Immature natural killer cell (primary cell): ENCODE measurements at regions not wholly inside any gene's neighbourhood (a gene's known extent, or its start where the extent isn't known, plus 50 kb on each side); places are given as distances from the start of the nearest gene placed in this dataset.

Experiments
- DNase-seq, 3 donors: peaks; one replicate each; pipeline ENCODE4 v3.0.0; 2022; ENCODE audit warnings: mixed read lengths in 1 of 3
- H3K27ac Mint-ChIP-seq, 6 donors: one replicate each; pipeline ENCODE4 v1.8.0; 2020; ENCODE audit warnings: mixed read lengths in 6 of 6, mild to moderate bottlenecking in 5 of 6, inconsistent platforms in 4 of 6, moderate library complexity in 3 of 6
- H3K27me3 Mint-ChIP-seq, 3 donors: one replicate each; pipeline ENCODE4 v1.8.0; 2020 to 2021; ENCODE audit warnings: low read depth in 3 of 3, mild to moderate bottlenecking in 3 of 3, mixed read lengths in 3 of 3, moderate library complexity in 3 of 3, inconsistent platforms in 1 of 3
- H3K36me3 Mint-ChIP-seq, 3 donors: one replicate each; pipeline ENCODE4 v1.8.0; 2020; ENCODE audit warnings: mixed read lengths in 3 of 3, inconsistent platforms in 2 of 3, mild to moderate bottlenecking in 2 of 3
- H3K4me1 Mint-ChIP-seq, 2 donors: one replicate each; pipeline ENCODE4 v1.8.0; 2020; ENCODE audit warnings: inconsistent platforms in 2 of 2, mild to moderate bottlenecking in 2 of 2, mixed read lengths in 2 of 2, moderate library complexity in 1 of 2
- H3K4me3 Mint-ChIP-seq, 5 donors: one replicate each; pipeline ENCODE4 v1.8.0; 2020; ENCODE audit warnings: mild to moderate bottlenecking in 5 of 5, mixed read lengths in 5 of 5, inconsistent platforms in 3 of 5, moderate library complexity in 3 of 5
- H3K9me3 Mint-ChIP-seq, 6 donors: one replicate each; pipeline ENCODE4 v1.8.0; 2020; ENCODE audit warnings: mild to moderate bottlenecking in 6 of 6, mixed read lengths in 6 of 6, inconsistent platforms in 4 of 6, moderate library complexity in 3 of 6

DNA sequence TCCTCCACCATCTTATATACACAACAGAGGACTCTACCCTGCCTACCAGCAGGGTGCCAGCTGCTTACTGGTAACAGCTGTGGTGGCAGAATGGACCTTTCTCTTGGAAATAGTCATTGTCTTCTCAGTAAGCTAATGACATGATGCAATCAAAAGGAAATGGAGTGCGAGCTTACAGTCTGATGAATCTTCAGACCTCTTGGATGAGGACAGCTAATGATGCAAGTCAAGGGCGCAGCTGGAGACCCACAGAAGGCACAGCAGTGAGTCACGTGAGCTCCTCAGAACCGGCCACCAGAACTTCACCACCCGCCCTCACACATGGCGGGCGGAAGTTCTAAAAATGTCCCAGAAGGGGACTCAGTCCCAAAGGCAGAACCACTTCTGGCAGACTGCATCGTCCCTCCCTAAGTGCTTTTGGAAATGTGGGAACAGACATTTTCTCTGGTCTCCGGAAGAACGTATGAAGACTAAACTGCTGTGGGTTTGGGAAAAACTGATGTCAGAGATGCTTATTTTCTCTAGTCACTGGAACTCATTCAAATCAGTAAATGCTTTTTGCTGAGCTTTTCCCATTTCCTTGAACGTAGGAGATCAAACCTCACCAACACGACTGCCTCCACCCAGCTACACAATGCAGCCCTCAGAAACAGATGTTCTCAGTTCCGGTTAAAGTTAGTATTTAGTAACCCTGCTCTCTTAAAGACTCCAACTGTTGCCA, 96.4 kb downstream of the FAS start:
- no peak overlapping the region for H3K27ac Mint-ChIP-seq
- DNase-seq, result no peak
- H3K36me3 Mint-ChIP-seq, result no peaks in the 10 kb centered on the region
- no peak overlapping the region for H3K4me3 Mint-ChIP-seq
- peaks cover 0 to 3% (median 2%) of the 10 kb centered on the region in 3 donors for H3K27me3 Mint-ChIP-seq
- H3K4me1 Mint-ChIP-seq, result peaks cover 0 to 3% of the 10 kb centered on the region in 2 donors
- H3K9me3 Mint-ChIP-seq, result no peaks in the 10 kb centered on the region

DNA sequence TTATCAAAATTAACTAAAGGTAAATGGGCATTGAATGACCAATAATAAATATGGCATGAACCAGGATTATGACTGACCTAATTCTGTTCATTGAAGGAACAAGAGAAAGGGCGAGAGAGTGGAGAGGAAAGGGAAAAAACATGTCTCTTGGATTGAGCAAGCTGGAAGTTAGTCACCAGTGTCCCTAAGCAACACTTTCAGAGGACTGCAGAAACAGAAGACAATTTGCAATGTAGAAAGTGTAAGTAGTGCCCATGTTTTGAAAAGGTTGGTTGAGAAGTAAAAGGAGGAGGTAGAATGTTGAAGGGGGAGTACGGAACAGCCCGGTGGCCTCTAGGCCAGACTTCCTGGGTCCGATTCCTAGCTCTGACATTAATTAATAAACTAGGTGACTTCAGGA, 94.6 kb downstream of the FAS start:
- H3K27me3 Mint-ChIP-seq, result peaks cover 0 to 3% (median 2%) of the 10 kb centered on the region in 3 donors

DNA sequence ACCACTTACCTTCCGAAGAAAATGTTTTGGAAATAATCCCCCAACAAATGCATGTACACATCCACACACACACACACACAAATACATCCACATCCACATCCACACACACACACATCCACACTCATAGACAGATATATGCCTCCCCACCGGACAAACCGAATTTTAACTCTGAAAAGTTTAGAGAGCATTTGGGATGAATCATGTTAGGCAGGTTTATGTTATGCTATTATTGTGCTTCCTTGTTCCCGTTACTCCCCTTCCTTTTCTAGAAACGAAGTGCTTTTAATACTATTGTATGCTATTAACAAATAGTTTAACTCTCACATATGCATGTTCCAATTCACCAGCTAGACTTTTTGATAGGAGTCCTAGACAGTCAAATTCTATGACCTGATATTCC, 91.5 kb downstream of the FAS start:
- no peak overlapping the region for H3K27ac Mint-ChIP-seq
- no peak for DNase-seq
- H3K9me3 Mint-ChIP-seq, result no peaks in the 10 kb centered on the region
- H3K36me3 Mint-ChIP-seq, result no peaks in the 10 kb centered on the region
- no peak overlapping the region for H3K4me3 Mint-ChIP-seq
- H3K4me1 Mint-ChIP-seq, result peaks cover 0 to 3% of the 10 kb centered on the region in 2 donors
- H3K27me3 Mint-ChIP-seq, result peaks cover 0 to 6% (median 0%) of the 10 kb centered on the region in 3 donors

More for the DNA sequence above, 94.6 kb downstream of the FAS start:
- H3K27ac Mint-ChIP-seq, result no peak overlapping the region
- no peak for DNase-seq
- no peaks in the 10 kb centered on the region for H3K36me3 Mint-ChIP-seq
- no peak overlapping the region for H3K4me3 Mint-ChIP-seq
- no peaks in the 10 kb centered on the region for H3K9me3 Mint-ChIP-seq
- peaks cover 0 to 3% of the 10 kb centered on the region in 2 donors for H3K4me1 Mint-ChIP-seq

DNA sequence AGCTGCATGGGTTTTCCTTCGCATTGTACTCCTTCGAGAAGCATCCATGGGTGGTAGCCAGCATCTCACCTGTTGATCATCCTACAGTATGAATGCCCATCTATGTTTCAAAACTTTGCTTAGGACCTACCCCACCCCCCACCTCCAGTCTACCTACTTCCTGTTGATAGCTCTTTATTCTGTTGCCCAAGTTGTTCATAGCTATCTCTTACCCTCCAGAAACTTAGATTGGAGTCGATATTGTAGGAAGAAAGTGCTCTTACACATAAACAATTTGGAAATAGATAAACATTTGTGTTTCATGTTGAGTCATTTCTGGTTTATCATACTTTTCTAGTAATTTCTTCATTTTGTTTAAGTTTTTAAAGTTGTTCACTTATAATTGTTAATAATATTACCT, 90.1 kb downstream of the FAS start:
- Mint-ChIP-seq H3K27ac (no peak overlapping the region), H3K36me3 (no peaks in the 10 kb centered on the region), H3K27me3 (peaks cover 0 to 6% (median 2%) of the 10 kb centered on the region in 3 donors), H3K4me3 (no peak overlapping the region), H3K4me1 (peaks cover 0 to 3% of the 10 kb centered on the region in 2 donors), H3K9me3 (no peaks in the 10 kb centered on the region)
- no peak for DNase-seq

DNA sequence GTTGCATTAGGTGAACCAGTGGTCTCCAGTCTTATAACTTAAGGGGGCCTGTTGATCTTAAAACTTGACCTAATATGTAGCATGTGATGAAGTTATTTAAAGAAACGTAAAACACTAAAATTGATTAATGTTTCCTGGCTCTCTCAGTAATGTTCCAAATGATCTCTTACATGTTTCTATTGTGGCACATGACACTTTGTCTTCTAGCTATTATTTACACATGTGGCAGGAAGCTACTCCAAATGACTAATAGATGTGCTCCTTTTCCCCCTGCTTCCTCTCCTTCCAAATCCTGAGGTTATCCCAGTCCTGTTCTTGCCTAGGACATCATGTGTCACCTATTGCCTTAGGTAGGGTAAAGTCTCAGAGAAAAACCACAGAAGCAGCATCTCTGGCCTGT, 89.4 kb downstream of the FAS start:
- no peaks in the 10 kb centered on the region for H3K9me3 Mint-ChIP-seq
- H3K4me3 Mint-ChIP-seq, result no peak overlapping the region
- H3K27ac Mint-ChIP-seq, result no peak overlapping the region
- H3K36me3 Mint-ChIP-seq, result no peaks in the 10 kb centered on the region
- peaks cover 0 to 3% of the 10 kb centered on the region in 2 donors for H3K4me1 Mint-ChIP-seq
- H3K27me3 Mint-ChIP-seq, result peaks cover 0 to 6% (median 2%) of the 10 kb centered on the region in 3 donors
- DNase-seq, result no peak

DNA sequence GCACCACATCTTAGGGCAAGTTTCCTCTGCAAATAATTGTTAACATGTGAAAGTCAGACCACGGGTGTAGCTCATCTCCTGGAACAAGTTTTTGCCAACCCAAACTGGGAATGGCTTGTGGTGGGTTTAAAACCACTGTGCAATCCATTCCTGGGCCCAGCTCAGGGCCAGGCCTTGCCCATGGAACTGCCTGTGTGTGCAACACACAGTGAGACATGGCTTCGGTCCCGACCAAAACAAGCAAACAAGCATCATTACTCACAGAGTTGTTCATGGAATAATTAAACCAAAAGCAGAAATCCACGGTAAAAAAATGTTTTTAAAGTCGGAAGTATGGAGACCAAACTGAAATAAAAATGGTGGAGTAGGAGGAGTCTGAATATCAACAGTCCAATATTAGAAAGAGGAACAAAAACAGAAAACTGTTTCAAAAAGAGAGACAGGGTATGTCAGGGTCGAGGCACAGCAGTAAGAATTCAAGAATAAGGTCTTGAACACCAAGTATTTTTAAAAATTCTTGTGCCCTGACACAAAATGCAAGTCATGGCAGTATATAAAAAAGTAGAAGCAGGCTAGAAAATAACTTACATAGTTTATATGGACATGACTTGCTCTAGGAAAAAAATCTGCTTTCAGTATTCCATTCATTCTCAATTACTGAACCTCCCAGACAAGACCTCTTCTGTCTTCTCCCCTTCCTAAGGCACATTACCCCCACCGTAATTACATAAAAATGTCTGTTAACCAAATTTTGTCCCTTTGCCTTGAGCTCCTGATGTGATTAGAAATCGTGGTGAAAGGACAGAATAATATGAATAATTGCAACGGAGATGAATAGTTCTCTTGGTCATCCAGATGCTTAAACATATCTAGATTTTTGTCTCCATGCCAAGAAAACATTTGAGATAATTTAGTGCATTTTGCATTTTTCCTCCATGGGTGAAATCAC, 88.4 kb downstream of the FAS start:
- Mint-ChIP-seq H3K9me3 (no peaks in the 10 kb centered on the region), H3K27ac (no peak overlapping the region), H3K27me3 (peaks cover 0 to 6% (median 4%) of the 10 kb centered on the region in 3 donors), H3K4me1 (peaks cover 0 to 3% of the 10 kb centered on the region in 2 donors), H3K36me3 (no peaks in the 10 kb centered on the region), H3K4me3 (no peak overlapping the region)
- DNase-seq, result no peak

DNA sequence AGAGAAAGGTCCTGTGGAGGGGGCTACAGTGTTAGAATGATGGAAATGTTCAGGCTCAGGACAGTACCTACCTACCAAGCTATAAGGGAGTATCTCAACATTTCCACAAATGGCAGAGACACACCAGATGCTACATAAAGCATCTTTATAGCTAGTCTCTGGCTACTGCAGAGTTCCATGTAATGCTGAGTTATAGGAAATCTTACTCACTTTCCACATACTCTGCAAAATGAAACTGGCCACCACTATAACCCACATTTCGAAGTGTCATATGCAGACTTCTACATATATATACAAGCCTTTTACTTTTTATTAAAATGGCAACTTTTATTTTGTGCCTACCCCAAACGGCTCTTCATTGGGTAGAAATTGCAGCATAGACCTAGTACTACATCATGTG, 85.5 kb downstream of the FAS start:
- no peaks in the 10 kb centered on the region for H3K9me3 Mint-ChIP-seq
- no peaks in the 10 kb centered on the region for H3K4me1 Mint-ChIP-seq
- DNase-seq, result no peak
- H3K27ac Mint-ChIP-seq, result no peak overlapping the region
- no peaks in the 10 kb centered on the region for H3K36me3 Mint-ChIP-seq
- H3K4me3 Mint-ChIP-seq, result no peak overlapping the region
- peaks cover 0 to 4% (median 3%) of the 10 kb centered on the region in 3 donors for H3K27me3 Mint-ChIP-seq

DNA sequence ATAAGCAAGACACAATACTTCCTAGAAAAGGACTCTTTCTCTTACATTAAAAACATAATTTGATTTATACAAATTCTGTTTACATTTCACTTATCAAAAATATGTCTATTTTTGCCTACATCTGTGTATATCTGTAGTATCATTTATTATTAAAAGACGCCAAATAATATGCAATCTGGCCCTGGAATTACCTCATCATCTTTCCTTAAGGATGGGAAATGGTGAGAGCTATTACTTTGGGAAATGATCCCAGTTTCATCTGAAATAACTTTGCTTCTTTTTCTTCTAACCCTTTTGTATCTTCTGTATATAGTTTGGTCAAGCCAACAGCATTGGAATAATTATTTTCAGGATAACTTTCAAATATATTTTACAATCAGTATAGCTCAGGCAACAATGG, 85.0 kb downstream of the FAS start:
- no peak for DNase-seq
- Mint-ChIP-seq H3K27ac (no peak overlapping the region), H3K9me3 (no peaks in the 10 kb centered on the region), H3K4me3 (no peak overlapping the region), H3K27me3 (peaks cover 0 to 4% (median 3%) of the 10 kb centered on the region in 3 donors), H3K4me1 (no peaks in the 10 kb centered on the region), H3K36me3 (no peaks in the 10 kb centered on the region)

DNA sequence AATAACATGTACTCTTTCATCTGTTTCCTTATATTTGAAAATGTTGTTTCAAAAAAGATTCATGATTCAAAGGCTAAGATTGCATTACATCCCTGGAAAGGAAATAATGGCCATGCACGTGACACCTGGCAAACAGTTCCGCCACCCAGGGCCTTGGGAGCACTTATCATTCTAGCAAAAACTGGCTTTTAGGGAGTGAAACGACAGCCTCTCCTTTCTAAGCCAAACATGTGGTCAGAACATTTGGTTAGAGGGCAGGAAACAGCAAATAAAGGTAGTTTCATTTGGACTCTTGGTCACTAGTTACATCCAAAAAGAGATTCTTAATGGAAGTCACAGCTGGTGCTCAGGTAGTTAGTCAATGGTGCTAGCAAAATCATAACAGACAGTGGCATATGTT, 83.5 kb downstream of the FAS start:
- DNase-seq, result no peak
- no peak overlapping the region for H3K4me3 Mint-ChIP-seq
- H3K36me3 Mint-ChIP-seq, result no peaks in the 10 kb centered on the region
- H3K4me1 Mint-ChIP-seq, result no peaks in the 10 kb centered on the region
- H3K27ac Mint-ChIP-seq, result no peak overlapping the region
- no peaks in the 10 kb centered on the region for H3K9me3 Mint-ChIP-seq
- H3K27me3 Mint-ChIP-seq, result peaks cover 0 to 5% (median 4%) of the 10 kb centered on the region in 3 donors

DNA sequence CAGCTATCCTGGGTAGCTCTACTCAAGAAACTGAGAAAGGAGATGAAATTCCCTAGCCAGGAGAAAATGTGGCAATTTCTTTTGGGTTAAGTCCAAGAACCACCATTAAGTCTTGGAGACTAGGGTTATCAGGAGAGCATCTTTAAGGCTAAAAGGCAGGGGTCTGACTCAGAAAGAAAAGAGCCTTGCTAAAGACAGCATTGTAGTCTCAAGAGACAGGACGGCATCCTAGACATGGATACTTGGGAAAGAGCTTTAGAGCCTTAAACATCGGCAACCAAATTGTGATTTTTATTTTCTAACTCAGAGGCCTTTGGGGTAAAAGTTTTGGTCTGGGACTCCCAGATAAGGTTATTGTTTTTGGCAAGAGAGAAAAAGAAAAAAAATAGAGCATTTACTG, 83.1 kb downstream of the FAS start:
- H3K27ac Mint-ChIP-seq, result no peak overlapping the region
- peaks cover 0 to 5% (median 4%) of the 10 kb centered on the region in 3 donors for H3K27me3 Mint-ChIP-seq
- no peak overlapping the region for H3K4me3 Mint-ChIP-seq
- no peaks in the 10 kb centered on the region for H3K36me3 Mint-ChIP-seq
- no peaks in the 10 kb centered on the region for H3K9me3 Mint-ChIP-seq
- H3K4me1 Mint-ChIP-seq, result no peaks in the 10 kb centered on the region
- DNase-seq, result no peak

DNA sequence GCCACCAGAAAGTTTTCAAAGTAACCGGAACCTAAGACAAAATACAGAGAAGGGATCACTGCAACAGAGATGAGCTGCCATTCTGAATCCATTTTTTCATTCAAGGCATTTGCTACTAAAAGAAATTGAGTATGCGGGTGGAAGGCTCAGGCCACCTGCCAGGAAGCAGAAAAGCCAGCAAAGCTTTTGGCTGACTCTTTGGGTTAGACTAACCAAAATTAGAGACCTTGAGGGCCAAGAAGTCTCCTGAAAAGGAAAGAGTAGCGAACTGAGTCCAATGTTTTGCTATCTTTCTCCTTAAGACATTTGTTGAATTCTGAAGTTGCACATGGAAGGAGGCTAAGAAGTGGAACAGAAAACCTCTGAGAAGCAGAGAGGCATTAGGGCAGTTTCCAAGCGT, 79.0 kb downstream of the FAS start:
- no peak for DNase-seq
- Mint-ChIP-seq H3K9me3 (no peaks in the 10 kb centered on the region), H3K27me3 (peaks cover 0 to 10% (median 3%) of the 10 kb centered on the region in 3 donors), H3K4me3 (no peak overlapping the region), H3K27ac (no peak overlapping the region), H3K4me1 (no peaks in the 10 kb centered on the region), H3K36me3 (no peaks in the 10 kb centered on the region)
